ENCODE measurements at regions not wholly inside any gene's neighbourhood (a gene's known extent, or its start where the extent isn't known, plus 50 kb on each side); places are given as distances from the start of the nearest gene placed in this dataset.

DNA sequence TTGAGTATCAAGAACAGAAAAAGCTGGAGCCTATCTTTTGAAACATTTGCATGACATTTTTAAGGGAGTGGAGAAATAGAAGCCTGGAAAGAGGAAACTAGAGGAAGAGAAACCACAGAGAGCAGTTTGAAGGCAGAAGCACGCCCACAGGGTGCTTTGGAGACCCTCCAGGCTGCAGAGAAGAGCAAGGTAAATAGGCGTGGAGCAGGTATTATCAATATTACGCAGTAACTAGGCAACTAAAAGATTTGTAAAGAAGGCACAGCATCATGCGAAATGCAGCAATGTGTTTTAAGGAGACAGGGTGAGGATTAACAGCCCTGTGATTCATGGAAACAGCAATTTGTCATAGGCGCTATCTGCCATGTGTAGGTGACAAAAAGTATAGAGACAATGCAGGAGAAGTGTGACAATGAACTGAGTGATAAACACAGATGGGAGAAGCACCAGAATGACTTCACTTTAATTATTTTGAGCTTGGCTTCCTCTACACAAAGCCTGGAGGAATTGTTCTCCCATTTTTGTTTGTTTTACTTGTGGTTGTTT lies 281.2 kb downstream of the BRINP1 start:
- Histone ChIP-seq H3K56ac (ENCODE audit: insufficient read length, low read depth, low read length) (no peak overlapping the region), H3T11ph (ENCODE audit: low read length) (no peak overlapping the region), H3K4ac (ENCODE audit: low read depth, low read length) (no peak overlapping the region), H4K8ac (replicated peaks; ENCODE audit: insufficient read length, low read depth, low read length) (no peak overlapping the region), H3K18ac (ENCODE audit: insufficient read length, low read depth, low read length) (no peak overlapping the region), H4K5ac (ENCODE audit: insufficient read length, low read depth, low read length) (no peak overlapping the region), H3K9ac (ENCODE audit: extremely low read depth, insufficient read length, low read length) (no peak overlapping the region), H3K79me2 (ENCODE audit: insufficient read depth, low read length) (no peaks in the 10 kb centered on the region), H3K23me2 (ENCODE audit: insufficient read length, low read depth, low read length, poor library complexity, severe bottlenecking) (no peaks in the 10 kb centered on the region), H2BK5ac (ENCODE audit: insufficient read length, low read length) (no peak overlapping the region), H2BK120ac (ENCODE audit: low read depth, low read length, poor library complexity, severe bottlenecking) (no peak overlapping the region), H2BK15ac (ENCODE audit: low read depth, low read length) (no peak overlapping the region), H2AK5ac (ENCODE audit: insufficient read length, low read length) (no peak overlapping the region), H3K9me3 (ENCODE audit: control insufficient read depth, low read depth, low read length) (no peaks in the 10 kb centered on the region), H3K14ac (ENCODE audit: insufficient read depth, low read length) (no peak overlapping the region), H2BK12ac (ENCODE audit: insufficient read length, low read depth, low read length) (no peak overlapping the region), H2AFZ (ENCODE audit: low read length) (no peak overlapping the region), H3K79me1 (ENCODE audit: insufficient read depth, low read depth, low read length, poor library complexity, severe bottlenecking) (no peaks in the 10 kb centered on the region), H2BK20ac (ENCODE audit: low read depth, low read length, poor library complexity, severe bottlenecking) (no peak overlapping the region), H3K4me1 (ENCODE audit: insufficient read depth, low read length) (no peaks in the 10 kb centered on the region; the same call in 1 of the 2 replicates), H3K23ac (ENCODE audit: insufficient read length, low read depth, low read length) (no peak overlapping the region), H4K91ac (ENCODE audit: insufficient read length, low read depth, low read length) (no peak overlapping the region), H3K27me3 (ENCODE audit: insufficient read depth, low read length) (no peaks in the 10 kb centered on the region), H4K20me1 (ENCODE audit: control insufficient read depth, insufficient read depth, insufficient read length) (no peaks in the 10 kb centered on the region), H3K27ac (ENCODE audit: insufficient read length, low read depth, low read length) (peak overlapping the region; percentile 10), H3K4me2 (ENCODE audit: insufficient read depth, insufficient read length, low read length) (no peak overlapping the region)
- DNase-seq: no peak
- no peak for TF ChIP-seq CTCF (conservative IDR thresholded peaks at IDR 0.05)
- no CpG with 5 or more reads among the region's 5 CpGs for WGBS (ENCODE audit: extremely low coverage, insufficient read length, low lambda C conversion rate)
- Mint-ChIP-seq H3K27ac (peak overlapping the region; percentile 67 to 94 (median 86)), H3K4me1 (peaks cover 44 to 56% of the 10 kb centered on the region in 2 experiments), H3K9me3 (no peaks in the 10 kb centered on the region; a peak in 1 of 5 replicates), H3K4me3 (no peak overlapping the region; a peak in 1 of 5 replicates), H3K36me3 (ENCODE audit: insufficient read depth in 1 of 3, low read depth in 3 of 3) (no peaks in the 10 kb centered on the region), H3K27me3 (ENCODE audit: low read depth) (no peaks in the 10 kb centered on the region)

Data from H9 (cell line).